HL-60 (cell line): ENCODE measurements at regions not wholly inside any gene's neighbourhood (a gene's known extent, or its start where the extent isn't known, plus 50 kb on each side); places are given as distances from the start of the nearest gene placed in this dataset.

Experiments used
- DNase-seq, 2 experiments: peaks; one replicate each; pipeline ENCODE4 v3.0.0-alpha.2; 2010 to 2020; ENCODE audit warnings: low read depth in 1 of 2, low spot score in 1 of 2
- H3K27ac ChIP-seq: fragments of 250-450 bp; sonication (Bioruptor Pico); replicated peaks from 2 replicates; pipeline ENCODE4 v1.5.1; 2020; ENCODE audit warnings: mild to moderate bottlenecking, moderate library complexity
- H3K27me3 ChIP-seq: fragments of 250-450 bp; sonication (Bioruptor Pico); 2 replicates; pipeline ENCODE4 v1.5.1; 2021; ENCODE audit warnings: mild to moderate bottlenecking, moderate library complexity; ENCODE audit not compliant: insufficient read depth, poor library complexity, severe bottlenecking
- H3K4me3 ChIP-seq: replicated peaks from 2 replicates; pipeline ENCODE4 v1.5.1; 2011; ENCODE audit warnings: mild to moderate bottlenecking, control low read depth, low read length; ENCODE audit not compliant: insufficient read depth
- CTCF ChIP-seq: IDR thresholded peaks from one replicate; pipeline ENCODE4 v1.5.1; 2011; ENCODE audit warnings: low read length, control low read depth, inconsistent platforms; ENCODE audit not compliant: insufficient read depth
- GABPA ChIP-seq: IDR thresholded peaks from 2 replicates; pipeline ENCODE4 v1.6.1; 2012; ENCODE audit warnings: low read depth
- POLR2AphosphoS5 ChIP-seq: IDR thresholded peaks from 2 replicates; pipeline ENCODE4 v1.6.1; 2012; ENCODE audit warnings: low read depth
- REST ChIP-seq: IDR thresholded peaks from 2 replicates; pipeline ENCODE4 v1.6.1; 2012; ENCODE audit warnings: low read depth; ENCODE audit not compliant: insufficient replicate concordance
- SPI1 ChIP-seq: IDR thresholded peaks from 2 replicates; pipeline ENCODE4 v1.6.1; 2012; ENCODE audit warnings: low read depth, mild to moderate bottlenecking, borderline replicate concordance

GRCh38 chr10:36507715-36508114, 617.7 kb upstream of the ANKRD30A start:
- no peak for DNase-seq
- no peak overlapping the region for H3K27ac ChIP-seq
- TF ChIP-seq POLR2AphosphoS5 (no peak), REST (no peak), GABPA (no peak), SPI1 (no peak)
- H3K4me3 ChIP-seq, result no peak overlapping the region
- no peaks in the 10 kb centered on the region for H3K27me3 ChIP-seq

GRCh38 chr10:36506697-36507496, 618.5 kb upstream of the ANKRD30A start:
- no peak for DNase-seq
- no peak for TF ChIP-seq POLR2AphosphoS5
- no peak for TF ChIP-seq GABPA
- TF ChIP-seq REST, result no peak
- TF ChIP-seq CTCF, result no peak
- no peak for TF ChIP-seq SPI1
- Histone ChIP-seq H3K4me3 (no peak overlapping the region), H3K27ac (no peak overlapping the region), H3K27me3 (no peaks in the 10 kb centered on the region)

GRCh38 chr10:36506261-36506660, 619.1 kb upstream of the ANKRD30A start:
- H3K27ac ChIP-seq, result no peak overlapping the region
- H3K27me3 ChIP-seq, result no peaks in the 10 kb centered on the region
- no peak for TF ChIP-seq SPI1
- no peak for DNase-seq
- H3K4me3 ChIP-seq, result no peak overlapping the region

GRCh38 chr10:36504758-36505157, 620.6 kb upstream of the ANKRD30A start:
- DNase-seq, result no peak
- no peaks in the 10 kb centered on the region for H3K27me3 ChIP-seq
- no peak for TF ChIP-seq REST
- TF ChIP-seq GABPA, result no peak
- TF ChIP-seq SPI1, result no peak
- no peak for TF ChIP-seq CTCF
- TF ChIP-seq POLR2AphosphoS5, result no peak
- H3K4me3 ChIP-seq, result no peak overlapping the region
- no peak overlapping the region for H3K27ac ChIP-seq
